RWPE2 (cell line): ENCODE measurements at regions not wholly inside any gene's neighbourhood (a gene's known extent, or its start where the extent isn't known, plus 50 kb on each side); places are given as distances from the start of the nearest gene placed in this dataset.
A peak's percentile ranks its signal among the peaks of the same experiment; 100 is the strongest.

ENCODE experiments used
- ATAC-seq: fragments of 200-7000 bp; cut with Tn5 transposase; 3 replicates; pipeline ENCODE4 v1.9.1; 2021; ENCODE audit warnings: low read depth
- DNase-seq: peaks from one replicate; pipeline ENCODE4 v3.0.0-alpha.2; 2020; ENCODE audit warnings: low spot score
- H3K27ac ChIP-seq: fragments of 450-650 bp; 2 replicates; pipeline ENCODE4 v1.5.1; 2017; ENCODE audit warnings: mild to moderate bottlenecking; ENCODE audit not compliant: poor library complexity, severe bottlenecking
- H3K27me3 ChIP-seq: fragments of 250-450 bp; sonication (Bioruptor Pico); 2 replicates; pipeline ENCODE4 v1.5.1; 2021; ENCODE audit warnings: mild to moderate bottlenecking, moderate library complexity; ENCODE audit not compliant: insufficient read depth, poor library complexity, severe bottlenecking
- H3K36me3 ChIP-seq: fragments of 250-450 bp; sonication (Bioruptor Pico); 2 replicates; pipeline ENCODE4 v1.5.1; 2020; ENCODE audit warnings: low read depth, mild to moderate bottlenecking, moderate library complexity
- H3K4me1 ChIP-seq: fragments of 250-450 bp; sonication (Bioruptor Pico); 2 replicates; pipeline ENCODE4 v1.5.1; 2021; ENCODE audit warnings: mild to moderate bottlenecking, moderate library complexity; ENCODE audit not compliant: insufficient read depth, poor library complexity, severe bottlenecking
- H3K4me3 ChIP-seq: fragments of 250-450 bp; sonication (Bioruptor Pico); 2 replicates; pipeline ENCODE4 v1.5.1; 2021; ENCODE audit warnings: mild to moderate bottlenecking, moderate library complexity; ENCODE audit not compliant: severe bottlenecking
- H3K9me3 ChIP-seq: fragments of 250-450 bp; sonication (Bioruptor Pico); 2 replicates; pipeline ENCODE4 v1.5.1; 2021; ENCODE audit warnings: mild to moderate bottlenecking, moderate library complexity; ENCODE audit not compliant: severe bottlenecking
- TF ChIP-seq, protein P1 (sequence below): fragments of 450-650 bp; IDR thresholded peaks from one replicate; pipeline ENCODE4 v1.5.1; 2017; ENCODE audit warnings: mild to moderate bottlenecking, moderate library complexity; ENCODE audit not compliant: poor library complexity, severe bottlenecking

DNA sequence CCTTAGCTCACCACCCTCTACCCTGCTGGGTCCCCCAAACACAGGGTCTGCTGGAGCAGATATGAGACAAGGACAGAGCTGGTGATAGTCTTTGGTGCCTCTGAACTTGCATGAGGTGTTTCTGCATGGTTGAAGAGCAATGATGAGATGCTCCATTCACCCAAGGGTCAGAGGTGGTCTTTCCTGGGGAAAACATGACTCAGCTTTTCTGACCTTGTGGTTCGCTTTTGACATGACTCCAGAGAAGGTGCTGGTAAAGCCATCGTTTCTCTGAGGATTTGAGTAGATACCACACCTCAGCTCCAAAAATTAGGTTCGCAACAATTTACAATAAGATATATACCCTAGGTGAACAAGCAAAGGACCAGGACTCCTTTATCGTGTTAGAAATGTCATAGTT is 304.8 kb downstream of the DHX35 start:
- Histone ChIP-seq H3K4me3 (no peak overlapping the region), H3K27me3 (no peaks in the 10 kb centered on the region), H3K4me1 (no peaks in the 10 kb centered on the region), H3K36me3 (no peaks in the 10 kb centered on the region), H3K9me3 (no peaks in the 10 kb centered on the region), H3K27ac (no peak overlapping the region)
- TF ChIP-seq, protein P1, sequence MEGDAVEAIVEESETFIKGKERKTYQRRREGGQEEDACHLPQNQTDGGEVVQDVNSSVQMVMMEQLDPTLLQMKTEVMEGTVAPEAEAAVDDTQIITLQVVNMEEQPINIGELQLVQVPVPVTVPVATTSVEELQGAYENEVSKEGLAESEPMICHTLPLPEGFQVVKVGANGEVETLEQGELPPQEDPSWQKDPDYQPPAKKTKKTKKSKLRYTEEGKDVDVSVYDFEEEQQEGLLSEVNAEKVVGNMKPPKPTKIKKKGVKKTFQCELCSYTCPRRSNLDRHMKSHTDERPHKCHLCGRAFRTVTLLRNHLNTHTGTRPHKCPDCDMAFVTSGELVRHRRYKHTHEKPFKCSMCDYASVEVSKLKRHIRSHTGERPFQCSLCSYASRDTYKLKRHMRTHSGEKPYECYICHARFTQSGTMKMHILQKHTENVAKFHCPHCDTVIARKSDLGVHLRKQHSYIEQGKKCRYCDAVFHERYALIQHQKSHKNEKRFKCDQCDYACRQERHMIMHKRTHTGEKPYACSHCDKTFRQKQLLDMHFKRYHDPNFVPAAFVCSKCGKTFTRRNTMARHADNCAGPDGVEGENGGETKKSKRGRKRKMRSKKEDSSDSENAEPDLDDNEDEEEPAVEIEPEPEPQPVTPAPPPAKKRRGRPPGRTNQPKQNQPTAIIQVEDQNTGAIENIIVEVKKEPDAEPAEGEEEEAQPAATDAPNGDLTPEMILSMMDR, result no peak
- ATAC-seq (no peak), DNase-seq (no peak)

DNA sequence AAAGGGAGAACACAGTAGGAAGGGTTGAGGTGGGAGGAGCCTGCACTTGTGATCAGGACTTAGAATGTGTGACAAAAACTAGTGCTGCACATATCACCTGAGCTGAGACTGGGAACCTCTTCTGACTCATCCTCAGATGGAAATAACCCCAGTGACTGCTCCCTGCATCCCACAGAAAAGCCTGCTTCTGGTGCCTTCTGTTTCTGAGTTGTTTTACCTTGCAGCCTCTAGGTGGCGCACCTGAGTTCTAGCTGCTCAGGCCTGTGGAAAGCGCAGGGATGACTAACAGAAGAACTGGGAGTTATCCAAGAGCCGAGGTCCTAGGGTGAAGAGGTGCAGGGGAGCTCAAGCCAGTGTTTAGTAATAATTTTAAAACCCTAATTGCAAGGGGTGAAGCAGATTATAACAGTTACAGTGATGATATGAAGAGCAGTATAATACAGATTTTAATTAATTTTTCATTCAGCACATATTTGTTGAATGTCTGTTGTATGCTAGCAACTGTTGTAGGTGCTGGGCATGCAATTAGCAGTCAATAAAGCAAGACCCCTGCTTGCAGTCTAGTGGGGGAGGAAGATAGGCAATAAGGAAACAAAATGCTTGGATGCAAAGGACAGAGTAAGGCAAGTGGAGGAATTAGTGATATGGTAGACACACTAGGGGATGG is 302.5 kb downstream of the DHX35 start:
- no peaks in the 10 kb centered on the region for H3K36me3 ChIP-seq
- no peaks in the 10 kb centered on the region for H3K4me1 ChIP-seq
- no peak for DNase-seq
- no peak overlapping the region for H3K4me3 ChIP-seq
- TF ChIP-seq, protein P1, result peak; percentile 100
- no peaks in the 10 kb centered on the region for H3K27me3 ChIP-seq
- peak; percentile 89 for ATAC-seq
- H3K27ac ChIP-seq, result no peak overlapping the region
- H3K9me3 ChIP-seq, result no peaks in the 10 kb centered on the region

DNA sequence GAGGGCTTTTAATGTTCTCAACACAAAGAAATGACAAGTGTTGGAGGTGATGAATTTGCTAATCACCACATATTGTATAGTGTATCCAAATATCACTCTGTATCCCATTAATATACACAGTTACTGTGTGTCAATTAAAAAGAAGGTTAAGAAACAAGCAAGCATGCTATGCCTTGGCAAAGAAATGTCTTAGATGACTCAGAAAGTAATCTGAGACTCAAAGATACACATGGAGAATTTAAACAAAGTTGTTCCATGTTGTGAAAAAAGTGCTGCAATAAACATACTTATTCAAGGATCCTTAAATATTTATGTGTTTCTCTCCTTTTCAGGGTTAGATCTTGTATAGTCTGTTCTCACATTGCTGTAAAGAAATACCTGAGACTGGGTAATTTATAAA is 300.9 kb downstream of the DHX35 start:
- Histone ChIP-seq H3K9me3 (no peaks in the 10 kb centered on the region), H3K4me1 (no peaks in the 10 kb centered on the region), H3K27me3 (no peaks in the 10 kb centered on the region), H3K36me3 (no peaks in the 10 kb centered on the region), H3K27ac (no peak overlapping the region), H3K4me3 (no peak overlapping the region)
- DNase-seq, result no peak
- ATAC-seq, result peak; percentile 37; the same call in 1 of the 3 replicates
- TF ChIP-seq, protein P1, result no peak

DNA sequence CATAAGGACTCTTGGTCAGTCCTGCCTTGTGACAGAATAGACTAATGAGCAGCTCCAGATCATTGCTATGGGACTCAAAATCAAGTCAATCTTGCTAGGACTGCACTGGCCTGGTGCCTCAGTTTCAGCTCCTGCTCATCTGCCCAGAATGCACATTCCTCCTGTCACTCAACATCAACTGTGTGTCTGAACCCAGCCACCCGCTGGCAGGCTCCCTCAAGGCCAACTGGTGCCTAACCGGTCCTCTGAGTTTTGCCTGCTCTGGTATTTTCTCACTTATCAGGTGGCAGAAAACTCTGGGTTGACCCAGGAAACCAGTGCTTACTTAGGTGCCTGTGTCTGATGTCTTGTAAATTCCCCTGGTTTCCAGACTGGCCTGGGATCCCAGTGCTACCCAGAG is 297.7 kb downstream of the DHX35 start:
- Histone ChIP-seq H3K27me3 (no peaks in the 10 kb centered on the region), H3K27ac (no peak overlapping the region), H3K36me3 (no peaks in the 10 kb centered on the region), H3K4me3 (no peak overlapping the region), H3K4me1 (no peaks in the 10 kb centered on the region), H3K9me3 (no peaks in the 10 kb centered on the region)
- TF ChIP-seq, protein P1, result no peak
- ATAC-seq (no peak), DNase-seq (peak; percentile 55)

DNA sequence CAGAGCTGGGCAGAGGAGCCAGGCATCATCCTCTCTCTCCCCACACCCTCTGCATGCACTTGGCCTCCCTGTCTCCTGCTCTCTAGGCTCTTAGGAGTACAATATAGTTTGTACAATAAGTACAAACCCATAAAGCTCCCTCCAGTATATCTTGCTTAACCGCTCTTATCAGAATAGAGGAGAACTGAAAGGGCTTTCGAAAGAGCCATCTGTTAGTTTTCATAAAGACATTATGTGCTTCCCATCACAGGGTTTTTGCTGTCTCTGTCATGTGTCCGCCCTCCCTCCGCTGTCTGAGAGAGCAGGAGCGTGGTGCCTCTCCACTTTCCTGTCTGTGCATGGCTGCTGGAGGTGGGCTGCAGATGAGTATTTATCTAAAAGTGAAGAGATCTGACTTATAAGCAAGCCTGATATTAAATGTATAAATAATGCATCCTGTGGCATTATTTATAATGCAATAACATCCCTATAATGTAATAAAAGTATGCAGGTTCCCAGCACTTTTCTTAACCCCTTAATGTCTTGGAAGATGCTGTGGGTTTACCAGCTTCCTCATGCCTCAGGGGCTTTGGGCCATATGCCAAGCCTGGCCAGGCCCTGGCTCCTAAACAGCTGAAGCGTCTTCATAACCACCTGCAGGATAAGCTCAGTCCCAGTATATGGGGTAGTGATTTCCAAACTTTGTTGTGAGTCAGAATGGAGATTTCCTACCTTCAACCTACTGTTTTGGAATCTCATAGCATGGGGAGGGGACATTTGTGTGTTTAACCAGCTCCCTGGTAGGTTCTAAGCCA is 297.1 kb downstream of the DHX35 start:
- Histone ChIP-seq H3K27ac (no peak overlapping the region), H3K36me3 (no peaks in the 10 kb centered on the region), H3K9me3 (no peaks in the 10 kb centered on the region), H3K4me1 (no peaks in the 10 kb centered on the region), H3K4me3 (no peak overlapping the region), H3K27me3 (no peaks in the 10 kb centered on the region)
- TF ChIP-seq, protein P1, result no peak
- DNase-seq (peak; percentile 41), ATAC-seq (no peak)
